ENCODE measurements at regions not wholly inside any gene's neighbourhood (a gene's known extent, or its start where the extent isn't known, plus 50 kb on each side); places are given as distances from the start of the nearest gene placed in this dataset.

DNA sequence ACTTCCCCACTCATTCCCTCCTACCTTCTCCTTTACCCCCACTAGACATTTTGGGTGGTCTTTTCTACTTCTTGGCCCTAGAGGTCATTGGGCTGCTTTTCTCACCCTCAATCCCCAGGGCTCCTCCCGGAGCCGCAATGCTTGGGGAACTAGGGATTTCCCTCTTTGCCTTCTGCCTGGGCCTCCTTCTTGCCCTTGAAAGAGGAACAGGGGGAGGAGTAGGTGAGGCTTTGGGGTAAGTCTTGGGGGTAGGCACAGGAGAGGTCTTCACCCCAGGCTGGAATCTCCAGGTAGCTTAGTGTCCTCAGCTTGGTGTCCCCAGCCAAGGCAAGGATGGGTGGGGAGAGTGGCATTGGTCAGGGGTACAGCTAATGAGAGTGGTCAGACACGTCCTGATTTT is 56.2 kb upstream of the EPS8L3 start:
- TF ChIP-seq EP300 (IDR thresholded peaks at IDR 0.05) = no peak
- TF ChIP-seq, protein P1, sequence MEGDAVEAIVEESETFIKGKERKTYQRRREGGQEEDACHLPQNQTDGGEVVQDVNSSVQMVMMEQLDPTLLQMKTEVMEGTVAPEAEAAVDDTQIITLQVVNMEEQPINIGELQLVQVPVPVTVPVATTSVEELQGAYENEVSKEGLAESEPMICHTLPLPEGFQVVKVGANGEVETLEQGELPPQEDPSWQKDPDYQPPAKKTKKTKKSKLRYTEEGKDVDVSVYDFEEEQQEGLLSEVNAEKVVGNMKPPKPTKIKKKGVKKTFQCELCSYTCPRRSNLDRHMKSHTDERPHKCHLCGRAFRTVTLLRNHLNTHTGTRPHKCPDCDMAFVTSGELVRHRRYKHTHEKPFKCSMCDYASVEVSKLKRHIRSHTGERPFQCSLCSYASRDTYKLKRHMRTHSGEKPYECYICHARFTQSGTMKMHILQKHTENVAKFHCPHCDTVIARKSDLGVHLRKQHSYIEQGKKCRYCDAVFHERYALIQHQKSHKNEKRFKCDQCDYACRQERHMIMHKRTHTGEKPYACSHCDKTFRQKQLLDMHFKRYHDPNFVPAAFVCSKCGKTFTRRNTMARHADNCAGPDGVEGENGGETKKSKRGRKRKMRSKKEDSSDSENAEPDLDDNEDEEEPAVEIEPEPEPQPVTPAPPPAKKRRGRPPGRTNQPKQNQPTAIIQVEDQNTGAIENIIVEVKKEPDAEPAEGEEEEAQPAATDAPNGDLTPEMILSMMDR (IDR thresholded peaks at IDR 0.05) = no peak
- TF ChIP-seq POLR2A (IDR thresholded peaks at IDR 0.05) = no peak
